HCT116 (cell line): ENCODE measurements at regions not wholly inside any gene's neighbourhood (a gene's known extent, or its start where the extent isn't known, plus 50 kb on each side); places are given as distances from the start of the nearest gene placed in this dataset.

Experiments
- ATAC-seq: fragments of 200-7000 bp; cut with Tn5 transposase; 2 replicates; pipeline ENCODE4 v1.9.1; 2020; ENCODE audit warnings: mild to moderate bottlenecking, moderate library complexity
- BruUV-seq: library from RNA; stranded (reverse); fragments of 400-500 nt; replicated peaks from 2 replicates; lab custom pipeline; 2021; lab: Mats Ljungman, UMichigan
- CTCF ChIA-PET: fragments of 300-600 bp; sonication (Branson Sonifier 250); formaldehyde crosslinking; loops from one replicate; lab custom pipeline; 2021; ENCODE audit warnings: antibody characterized with exemption; lab: Charles Lee
- POLR2A ChIA-PET: fragments of 300-600, 350-600 bp; sonication (Branson Sonifier 250); formaldehyde crosslinking; loops from one replicate; lab custom pipeline; 2021; ENCODE audit warnings: antibody characterized with exemption; lab: Charles Lee
- RAD21 ChIA-PET, 2 experiments: fragments of 300-600 bp; sonication (Branson Sonifier 250); formaldehyde crosslinking; loops; one replicate each; lab custom pipeline; 2023; ENCODE audit warnings: low total read pairs in 2 of 2; ENCODE audit not compliant: uncharacterized antibody in 2 of 2, unreplicated experiment in 2 of 2, low non-redundant PET in 1 of 2; lab: Charles Lee
- DNase-seq: peaks from one replicate; pipeline ENCODE4 v3.0.0-alpha.2; 2010; ENCODE audit warnings: low read depth, low spot score
- H2AFZ ChIP-seq: fragments of 200-600 bp; shearing (Covaris generic), sonication (generic); 2 replicates; pipeline ENCODE4 v1.6.1; 2017; ENCODE audit warnings: low read depth, mixed run types, mixed read lengths, antibody characterized with exemption, low read length; ENCODE audit not compliant: poor library complexity, severe bottlenecking
- H3K27ac ChIP-seq: 2 replicates; pipeline ENCODE4 v1.5.1; 2012; ENCODE audit warnings: low read depth, low read length
- H3K27me3 ChIP-seq: fragments of 200-600 bp; sonication (generic); 2 replicates; pipeline ENCODE4 v1.6.1; 2016; ENCODE audit warnings: mixed run types, low read length, mixed read lengths; ENCODE audit not compliant: insufficient read depth
- H3K36me3 ChIP-seq, 2 experiments: fragments of 200-500 bp in 1 of 2; fragments of 200-600 bp in 1 of 2; sonication (Bioruptor generic) in 1 of 2; sonication (generic) in 1 of 2; 2 replicates each; pipeline versions ENCODE4 v1.5.1 to v1.6.1; 2014 to 2016; ENCODE audit warnings: low read length in 2 of 2, inconsistent platforms in 1 of 2, mixed read lengths in 1 of 2, mixed run types in 1 of 2; ENCODE audit not compliant: insufficient read depth in 2 of 2, control insufficient read depth in 1 of 2
- H3K4me1 ChIP-seq, 2 experiments: fragments of 200-600 bp in 1 of 2; sonication (generic) in 1 of 2; 2 replicates each; pipeline versions ENCODE4 v1.5.1 to v1.6.1; 2012 to 2017; ENCODE audit warnings: low read length in 2 of 2, inconsistent platforms in 1 of 2, mild to moderate bottlenecking in 1 of 2, mixed read lengths in 1 of 2, mixed run types in 1 of 2, moderate library complexity in 1 of 2; ENCODE audit not compliant: insufficient read depth in 2 of 2, control insufficient read depth in 1 of 2
- H3K4me2 ChIP-seq: fragments of 200-600 bp; sonication (generic); 2 replicates; pipeline ENCODE4 v1.6.1; 2017; ENCODE audit warnings: mixed run types, low read length, mixed read lengths
- H3K4me3 ChIP-seq, 2 experiments: fragments of 200-600 bp in 1 of 2; sonication (generic) in 1 of 2; replicated peaks in 1 of 2; 2 replicates each; pipeline ENCODE4 v1.5.1; 2011 to 2016; ENCODE audit warnings: low read length in 2 of 2, control low read depth in 1 of 2, low read depth in 1 of 2, mild to moderate bottlenecking in 1 of 2, mixed read lengths in 1 of 2, mixed run types in 1 of 2
- H3K79me2 ChIP-seq: fragments of 200-600 bp; sonication (generic); 2 replicates; pipeline ENCODE4 v1.6.1; 2017; ENCODE audit warnings: mild to moderate bottlenecking, mixed run types, low read length, moderate library complexity, mixed read lengths; ENCODE audit not compliant: insufficient read depth
- H3K9ac ChIP-seq: fragments of 200-600 bp; sonication (generic); 2 replicates; pipeline ENCODE4 v1.6.1; 2016; ENCODE audit warnings: low read length, mixed read lengths
- H3K9me2 ChIP-seq: fragments of 200-600 bp; sonication (generic), shearing (Covaris generic); 2 replicates; pipeline ENCODE4 v1.6.1; 2017; ENCODE audit warnings: mixed run types, mild to moderate bottlenecking, moderate library complexity; ENCODE audit not compliant: insufficient read depth
- H3K9me3 ChIP-seq, 2 experiments: fragments of 200-500 bp in 1 of 2; fragments of 200-600 bp in 1 of 2; sonication (Bioruptor generic) in 1 of 2; sonication (generic) in 1 of 2; 2 replicates each; pipeline ENCODE4 v1.6.1; 2014 to 2017; ENCODE audit warnings: low read length in 2 of 2, mixed read lengths in 2 of 2, inconsistent platforms in 1 of 2, low read depth in 1 of 2, mild to moderate bottlenecking in 1 of 2, mixed run types in 1 of 2, moderate library complexity in 1 of 2; ENCODE audit not compliant: control insufficient read depth in 1 of 2, insufficient read depth in 1 of 2
- H4K20me1 ChIP-seq: fragments of 200-600 bp; sonication (generic), shearing (Covaris generic); 2 replicates; pipeline ENCODE4 v1.6.1; 2017; ENCODE audit warnings: mixed run types, mild to moderate bottlenecking, moderate library complexity; ENCODE audit not compliant: insufficient read depth
- CBX3 ChIP-seq: IDR thresholded peaks from 2 replicates; pipeline ENCODE4 v1.6.1; 2012; ENCODE audit warnings: low read depth
- CTCF ChIP-seq, 3 experiments: fragments of 200-600 bp in 1 of 3; sonication (generic) in 1 of 3; IDR thresholded peaks in 2 of 3; conservative IDR thresholded peaks in 1 of 3; 2 replicates each; pipeline ENCODE4 v1.5.1; 2012 to 2017; ENCODE audit warnings: low read depth in 2 of 3, low read length in 2 of 3, antibody characterized with exemption in 1 of 3, borderline replicate concordance in 1 of 3, control low read depth in 1 of 3, mild to moderate bottlenecking in 1 of 3, mixed read lengths in 1 of 3, mixed run types in 1 of 3, moderate library complexity in 1 of 3; ENCODE audit not compliant: insufficient read depth in 1 of 3
- EZH2phosphoT487 ChIP-seq: fragments of 200-600 bp; IDR thresholded peaks from 2 replicates; pipeline ENCODE4 v1.6.1; 2018; ENCODE audit warnings: antibody characterized with exemption, borderline replicate concordance
- FOSL1 ChIP-seq: IDR thresholded peaks from 2 replicates; pipeline ENCODE4 v1.6.1; 2012; ENCODE audit warnings: low read depth
- POLR2A ChIP-seq: IDR thresholded peaks from 2 replicates; pipeline ENCODE4 v1.7.0; 2011; ENCODE audit warnings: borderline replicate concordance; ENCODE audit not compliant: insufficient read depth, insufficient read length; ENCODE audit errors: extremely low read depth
- POLR2AphosphoS5 ChIP-seq: IDR thresholded peaks from 2 replicates; pipeline ENCODE4 v1.6.1; 2011; ENCODE audit warnings: mild to moderate bottlenecking, low read depth, low read length, moderate library complexity
- RAD21 ChIP-seq: IDR thresholded peaks from 2 replicates; pipeline ENCODE4 v1.6.1; 2012; ENCODE audit warnings: low read depth, mild to moderate bottlenecking
- SIN3A ChIP-seq: IDR thresholded peaks from 2 replicates; pipeline ENCODE4 v1.6.1; 2012; ENCODE audit warnings: low read depth
- SP1 ChIP-seq: IDR thresholded peaks from 2 replicates; pipeline ENCODE4 v1.6.1; 2012; ENCODE audit warnings: low read depth
- intact Hi-C: fragments of 100-400 bp; cut with micrococcal nuclease; formaldehyde crosslinking; loops from 2 replicates; pipeline ENCODE4 v1.10.0; 2022

GRCh38 chr2:142316049-142316448 is 185.2 kb upstream of the LRP1B start:
- CTCF ChIA-PET, result no interaction called here
- no peaks in the 10 kb centered on the region for H3K27me3 ChIP-seq
- H4K20me1 ChIP-seq, result no peaks in the 10 kb centered on the region
- no peak for ATAC-seq
- peaks cover 0 to 3% of the 10 kb centered on the region in 2 experiments; a peak in 2 of 4 replicates for H3K9me3 ChIP-seq
- RAD21 ChIA-PET, result no interaction called here
- no peak for TF ChIP-seq EZH2phosphoT487
- no peak for TF ChIP-seq RAD21
- no peak for TF ChIP-seq SIN3A
- no peak for TF ChIP-seq SP1
- TF ChIP-seq CTCF (IDR thresholded peaks at IDR 0.05 in 2 of 3, conservative IDR thresholded peaks at IDR 0.05 in 1 of 3; ENCODE audit: borderline replicate concordance in 1 of 3, insufficient read depth in 1 of 3, low read depth in 2 of 3, low read length in 2 of 3), result no peak
- TF ChIP-seq FOSL1, result no peak
- TF ChIP-seq CBX3, result no peak
- no peak for TF ChIP-seq POLR2A
- TF ChIP-seq, all 23 proteins: peak for 0
- no peak overlapping the region for H3K4me2 ChIP-seq
- 0 out of 2 replicates have a peak, but pooled peaks cover 3% of the 10 kb centered on the region for H3K9me2 ChIP-seq
- no peak overlapping the region for H3K27ac ChIP-seq
- DNase-seq, result no peak
- no peaks in the 10 kb centered on the region for H3K36me3 ChIP-seq
- H3K4me3 ChIP-seq, result no peak overlapping the region
- H3K79me2 ChIP-seq, result no peaks in the 10 kb centered on the region
- POLR2A ChIA-PET, result no interaction called here
- no peaks in the 10 kb centered on the region for H3K4me1 ChIP-seq
- no peak overlapping the region for H2AFZ ChIP-seq
- BruUV-seq, result no TSS peak
- intact Hi-C loops, result no loop called here
- no peak overlapping the region for H3K9ac ChIP-seq

GRCh38 chr2:142315346-142315745 is 184.5 kb upstream of the LRP1B start:
- no peaks in the 10 kb centered on the region for H3K27me3 ChIP-seq
- TF ChIP-seq POLR2AphosphoS5, result no peak
- ATAC-seq (no peak), DNase-seq (no peak)
- H3K4me2 ChIP-seq, result no peak overlapping the region
- no TSS peak for BruUV-seq
- H2AFZ ChIP-seq, result no peak overlapping the region
- H3K4me3 ChIP-seq, result no peak overlapping the region
- intact Hi-C loops, result no loop called here
- H3K4me1 ChIP-seq, result no peaks in the 10 kb centered on the region
- H3K9me2 ChIP-seq, result 0 out of 2 replicates have a peak, but pooled peaks cover 3% of the 10 kb centered on the region
- H3K79me2 ChIP-seq, result no peaks in the 10 kb centered on the region
- H3K9me3 ChIP-seq, result peaks cover 1 to 10% of the 10 kb centered on the region in 2 experiments; a peak in 2 of 4 replicates
- ChIA-PET RAD21 (no interaction called here), CTCF (no interaction called here), POLR2A (no interaction called here)
- no peaks in the 10 kb centered on the region for H4K20me1 ChIP-seq
- H3K36me3 ChIP-seq, result no peaks in the 10 kb centered on the region
- H3K27ac ChIP-seq, result no peak overlapping the region
- no peak overlapping the region for H3K9ac ChIP-seq
